OCI-LY7 (cell line): ENCODE measurements at regions not wholly inside any gene's neighbourhood (a gene's known extent, or its start where the extent isn't known, plus 50 kb on each side); places are given as distances from the start of the nearest gene placed in this dataset.

ENCODE experiments used
- BruUV-seq: library from RNA; stranded (reverse); fragments of 400-500 nt; replicated peaks from 2 replicates; lab custom pipeline; 2021; lab: Mats Ljungman, UMichigan
- CTCF ChIA-PET: fragments of 300-600 bp; sonication (Branson Sonifier 250); formaldehyde crosslinking; loops from one replicate; lab custom pipeline; 2022; ENCODE audit warnings: antibody characterized with exemption; ENCODE audit not compliant: unreplicated experiment; lab: Charles Lee
- POLR2A ChIA-PET: fragments of 300-600 bp; sonication (Branson Sonifier 250); formaldehyde crosslinking; loops from one replicate; lab custom pipeline; 2022; ENCODE audit warnings: antibody characterized with exemption; lab: Charles Lee
- DNase-seq: peaks from one replicate; pipeline ENCODE4 v3.0.0-alpha.2; 2015; ENCODE audit warnings: low spot score
- H2AFZ ChIP-seq: fragments of 200-600 bp; sonication (generic), shearing (Covaris generic); 2 replicates; pipeline ENCODE4 v1.6.1; 2014; ENCODE audit warnings: mild to moderate bottlenecking, antibody characterized with exemption, low read length, moderate library complexity
- H3K27ac ChIP-seq: fragments of 200-600 bp; sonication (generic); 2 replicates; pipeline ENCODE4 v1.5.1; 2014; ENCODE audit warnings: mixed run types, low read depth, mild to moderate bottlenecking, moderate library complexity, low read length, inconsistent platforms; ENCODE audit not compliant: poor library complexity, severe bottlenecking
- H3K36me3 ChIP-seq: fragments of 200-600 bp; sonication (generic); 2 replicates; pipeline ENCODE4 v1.6.1; 2014; ENCODE audit warnings: mild to moderate bottlenecking, antibody characterized with exemption, low read length, moderate library complexity, mixed read lengths; ENCODE audit not compliant: insufficient read depth
- H3K4me1 ChIP-seq: fragments of 200-600 bp; sonication (generic); 2 replicates; pipeline ENCODE4 v1.5.1; 2014; ENCODE audit warnings: mild to moderate bottlenecking, low read length; ENCODE audit not compliant: insufficient read depth, poor library complexity, severe bottlenecking
- H3K4me2 ChIP-seq: fragments of 200-600 bp; sonication (generic); 2 replicates; pipeline ENCODE4 v1.6.1; 2014; ENCODE audit warnings: mild to moderate bottlenecking, low read length
- H3K4me3 ChIP-seq: fragments of 200-600 bp; sonication (generic); 2 replicates; pipeline ENCODE4 v1.5.1; 2014; ENCODE audit warnings: mild to moderate bottlenecking, low read depth, low read length; ENCODE audit not compliant: poor library complexity, severe bottlenecking
- H3K79me2 ChIP-seq: fragments of 200-600 bp; sonication (generic); 2 replicates; pipeline ENCODE4 v1.6.1; 2016; ENCODE audit warnings: low read depth, mild to moderate bottlenecking, low read length, moderate library complexity, mixed read lengths; ENCODE audit not compliant: insufficient read depth
- H3K9me2 ChIP-seq: fragments of 200-600 bp; sonication (generic); 2 replicates; pipeline ENCODE4 v1.6.1; 2016; ENCODE audit warnings: mild to moderate bottlenecking, low read length, mixed read lengths; ENCODE audit not compliant: insufficient read depth
- H3K9me3 ChIP-seq: fragments of 200-600 bp; sonication (generic); 2 replicates; pipeline ENCODE4 v1.6.1; 2014; ENCODE audit warnings: mild to moderate bottlenecking, mixed run types, low read length, mixed read lengths
- H4K20me1 ChIP-seq: fragments of 200-600 bp; sonication (generic); 2 replicates; pipeline ENCODE4 v1.6.1; 2014; ENCODE audit warnings: mild to moderate bottlenecking, antibody characterized with exemption, low read length, moderate library complexity, mixed read lengths; ENCODE audit not compliant: insufficient read depth
- EZH2phosphoT487 ChIP-seq: fragments of 200-600 bp; sonication (generic); IDR thresholded peaks from 2 replicates; pipeline ENCODE4 v1.6.1; 2018; ENCODE audit warnings: low read depth, borderline replicate concordance, mild to moderate bottlenecking, mixed run types, antibody characterized with exemption, low read length, moderate library complexity, mixed read lengths
- intact Hi-C: fragments of 100-400 bp; cut with micrococcal nuclease; formaldehyde crosslinking; loops from one replicate; pipeline ENCODE4 v1.10.0; 2022; ENCODE audit not compliant: unreplicated experiment
- TF ChIP-seq, protein P1 (sequence below): fragments of 200-600 bp; sonication (generic); conservative IDR thresholded peaks from 2 replicates; pipeline ENCODE4 v1.5.1; 2014; ENCODE audit warnings: mild to moderate bottlenecking, antibody characterized with exemption, low read length, moderate library complexity, mixed read lengths

DNA sequence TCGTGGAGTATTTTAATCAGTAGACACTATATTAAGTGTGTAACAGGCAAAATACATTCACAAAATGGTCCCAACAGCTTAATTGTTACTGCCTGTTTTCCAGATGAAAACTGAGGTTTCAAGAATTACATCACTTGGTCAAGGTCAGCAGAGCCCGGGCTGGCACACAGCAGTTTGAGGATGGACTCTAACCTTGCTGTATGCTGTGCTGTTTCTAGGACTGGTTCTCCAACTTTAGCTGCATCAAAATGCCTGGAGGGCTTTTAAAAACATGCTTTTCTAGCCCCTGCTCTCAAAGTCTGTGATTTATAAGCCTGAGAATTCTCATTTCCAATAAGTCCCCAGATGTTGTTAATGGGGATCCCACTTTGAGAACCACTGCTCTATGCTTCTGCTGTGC is 247.1 kb upstream of the FZD8 start:
- ChIA-PET CTCF (no interaction called here), POLR2A (interaction anchor here (0.6 kb wide), 1 partner anchor 9 kb away, joined by 3 read pairs; no protein-coding TSS in a partner anchor)
- no TSS peak for BruUV-seq

DNA sequence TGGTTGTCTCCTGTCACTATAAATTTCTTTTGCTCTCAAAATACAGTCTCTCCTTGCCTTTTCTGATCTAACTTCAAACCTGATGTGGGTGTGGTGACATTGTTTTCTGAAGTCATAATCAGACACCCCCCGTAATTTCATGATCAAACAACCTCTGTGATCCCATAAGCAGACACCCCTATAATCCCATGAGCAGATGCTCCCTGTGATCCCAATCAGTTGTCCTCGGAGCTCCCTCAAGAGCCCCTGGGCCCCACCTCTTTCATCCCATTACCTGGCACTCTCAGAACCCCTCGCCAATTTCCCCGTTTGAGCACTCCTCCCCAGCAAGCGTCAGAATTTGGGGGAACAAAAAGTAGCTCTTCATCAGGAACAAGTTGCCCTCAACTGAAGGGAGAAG is 246.3 kb upstream of the FZD8 start:
- Histone ChIP-seq H3K27ac (no peak overlapping the region), H3K4me2 (no peak overlapping the region), H4K20me1 (no peaks in the 10 kb centered on the region), H3K9me3 (no peaks in the 10 kb centered on the region), H3K36me3 (no peaks in the 10 kb centered on the region), H3K9me2 (no peaks in the 10 kb centered on the region), H3K4me3 (no peak overlapping the region), H2AFZ (no peak overlapping the region), H3K79me2 (no peaks in the 10 kb centered on the region), H3K4me1 (no peaks in the 10 kb centered on the region)
- intact Hi-C loops = no loop called here
- no peak for TF ChIP-seq EZH2phosphoT487
- TF ChIP-seq, protein P1, sequence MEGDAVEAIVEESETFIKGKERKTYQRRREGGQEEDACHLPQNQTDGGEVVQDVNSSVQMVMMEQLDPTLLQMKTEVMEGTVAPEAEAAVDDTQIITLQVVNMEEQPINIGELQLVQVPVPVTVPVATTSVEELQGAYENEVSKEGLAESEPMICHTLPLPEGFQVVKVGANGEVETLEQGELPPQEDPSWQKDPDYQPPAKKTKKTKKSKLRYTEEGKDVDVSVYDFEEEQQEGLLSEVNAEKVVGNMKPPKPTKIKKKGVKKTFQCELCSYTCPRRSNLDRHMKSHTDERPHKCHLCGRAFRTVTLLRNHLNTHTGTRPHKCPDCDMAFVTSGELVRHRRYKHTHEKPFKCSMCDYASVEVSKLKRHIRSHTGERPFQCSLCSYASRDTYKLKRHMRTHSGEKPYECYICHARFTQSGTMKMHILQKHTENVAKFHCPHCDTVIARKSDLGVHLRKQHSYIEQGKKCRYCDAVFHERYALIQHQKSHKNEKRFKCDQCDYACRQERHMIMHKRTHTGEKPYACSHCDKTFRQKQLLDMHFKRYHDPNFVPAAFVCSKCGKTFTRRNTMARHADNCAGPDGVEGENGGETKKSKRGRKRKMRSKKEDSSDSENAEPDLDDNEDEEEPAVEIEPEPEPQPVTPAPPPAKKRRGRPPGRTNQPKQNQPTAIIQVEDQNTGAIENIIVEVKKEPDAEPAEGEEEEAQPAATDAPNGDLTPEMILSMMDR = no peak
- DNase-seq = no peak
- BruUV-seq = no TSS peak
- CTCF ChIA-PET = no interaction called here
- POLR2A ChIA-PET = no interaction called here

More for the DNA sequence above, 247.1 kb upstream of the FZD8 start:
- H3K9me3 ChIP-seq = no peaks in the 10 kb centered on the region
- H2AFZ ChIP-seq = no peak overlapping the region
- H3K36me3 ChIP-seq = no peaks in the 10 kb centered on the region
- H3K27ac ChIP-seq = no peak overlapping the region
- H3K4me2 ChIP-seq = no peak overlapping the region
- intact Hi-C loops = no loop called here
- H4K20me1 ChIP-seq = no peaks in the 10 kb centered on the region
- H3K9me2 ChIP-seq = no peaks in the 10 kb centered on the region
- no peak for DNase-seq
- H3K4me1 ChIP-seq = no peaks in the 10 kb centered on the region
- no peaks in the 10 kb centered on the region for H3K79me2 ChIP-seq
- no peak overlapping the region for H3K4me3 ChIP-seq
- no peak for TF ChIP-seq EZH2phosphoT487
- TF ChIP-seq, protein P1 = no peak

DNA sequence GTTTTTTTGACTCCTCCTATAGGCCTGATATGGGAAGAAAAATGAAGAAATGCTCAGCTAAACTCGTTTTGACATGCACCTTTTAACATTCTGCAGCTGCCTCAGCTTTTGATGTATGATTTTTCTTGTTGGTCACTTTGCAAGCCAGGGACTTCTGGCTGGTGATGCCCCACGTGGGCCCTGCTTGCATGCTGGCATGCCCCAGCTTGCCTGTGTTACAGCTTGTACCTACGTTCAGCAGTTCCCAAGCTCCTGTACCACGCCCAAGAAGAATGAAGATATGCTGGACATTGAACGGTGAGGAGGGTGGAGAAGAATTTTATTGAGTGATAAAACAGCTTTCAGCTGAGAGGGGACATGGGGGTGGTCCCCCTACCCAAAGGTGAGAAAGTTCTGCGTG is 245.6 kb upstream of the FZD8 start:
- no peaks in the 10 kb centered on the region for H3K79me2 ChIP-seq
- ChIA-PET CTCF (no interaction called here), POLR2A (no interaction called here)
- H4K20me1 ChIP-seq = no peaks in the 10 kb centered on the region
- BruUV-seq = no TSS peak
- no peak overlapping the region for H3K4me3 ChIP-seq
- no peaks in the 10 kb centered on the region for H3K4me1 ChIP-seq
- no peak overlapping the region for H2AFZ ChIP-seq
- DNase-seq = no peak
- no peaks in the 10 kb centered on the region for H3K36me3 ChIP-seq
- TF ChIP-seq, protein P1 = no peak
- TF ChIP-seq EZH2phosphoT487 = no peak
- H3K27ac ChIP-seq = no peak overlapping the region
- no peaks in the 10 kb centered on the region for H3K9me2 ChIP-seq
- H3K4me2 ChIP-seq = no peak overlapping the region
- intact Hi-C loops = no loop called here
- H3K9me3 ChIP-seq = no peaks in the 10 kb centered on the region
